SK-N-SH (cell line): ENCODE measurements at regions not wholly inside any gene's neighbourhood (a gene's known extent, or its start where the extent isn't known, plus 50 kb on each side); places are given as distances from the start of the nearest gene placed in this dataset.

Source experiments
- CTCF ChIA-PET: fragments of 300-600, 350-600 bp; formaldehyde crosslinking; extraction: SDS; loops from one replicate; lab custom pipeline; 2021; lab: Yijun Ruan, JAX
- POLR2A ChIA-PET: fragments of 350-600 bp; sonication (Branson Sonifier 250); formaldehyde crosslinking; extraction: SDS; loops from one replicate; lab custom pipeline; 2020; ENCODE audit warnings: antibody characterized with exemption, inconsistent platforms; lab: Yijun Ruan, JAX
- DNase-seq: peaks from one replicate; pipeline ENCODE4 v3.0.0; 2012
- H2AFZ ChIP-seq: fragments of 200-600 bp; sonication (generic); 2 replicates; pipeline ENCODE4 v1.8.1; 2016; ENCODE audit warnings: antibody characterized with exemption, mild to moderate bottlenecking, low read depth
- H3F3A ChIP-seq: fragments of 200-600 bp; sonication (generic); replicated peaks from 2 replicates; pipeline ENCODE3; 2016; ENCODE audit warnings: antibody characterized with exemption, mild to moderate bottlenecking; ENCODE audit not compliant: insufficient read depth
- H3K27ac ChIP-seq, 2 experiments: fragments of 200-500 bp in 1 of 2; fragments of 200-600 bp in 1 of 2; sonication (Bioruptor generic) in 1 of 2; sonication (generic), shearing (Covaris generic) in 1 of 2; 2 replicates each; pipeline versions ENCODE4 v1.5.1 to v1.6.1; 2014 to 2016; ENCODE audit warnings: low read depth in 2 of 2, inconsistent platforms in 1 of 2, low read length in 1 of 2, mild to moderate bottlenecking in 1 of 2, mixed read lengths in 1 of 2
- H3K27me3 ChIP-seq: fragments of 200-600 bp; sonication (generic), shearing (Covaris generic); 2 replicates; pipeline ENCODE4 v1.6.1; 2016; ENCODE audit warnings: mixed run types; ENCODE audit not compliant: insufficient read depth
- H3K36me3 ChIP-seq, 2 experiments: fragments of 200-500 bp in 1 of 2; fragments of 200-600 bp in 1 of 2; sonication (Bioruptor generic) in 1 of 2; sonication (generic) in 1 of 2; replicated peaks in 1 of 2; 2 replicates each; pipeline versions ENCODE3 to v1.5.1; 2014 to 2016; ENCODE audit warnings: low read length in 1 of 2, mild to moderate bottlenecking in 1 of 2; ENCODE audit not compliant: insufficient read depth in 2 of 2, control insufficient read depth in 1 of 2
- H3K4me1 ChIP-seq, 2 experiments: fragments of 200-500 bp in 1 of 2; fragments of 200-600 bp in 1 of 2; sonication (Bioruptor generic) in 1 of 2; sonication (generic), shearing (Covaris generic) in 1 of 2; 2 replicates each; pipeline versions ENCODE4 v1.5.1 to v1.6.1; 2014 to 2016; ENCODE audit warnings: low read depth in 1 of 2, low read length in 1 of 2, mixed run types in 1 of 2; ENCODE audit not compliant: insufficient read depth in 2 of 2, control insufficient read depth in 1 of 2
- H3K4me2 ChIP-seq: fragments of 200-600 bp; sonication (generic), shearing (Covaris generic); 2 replicates; pipeline ENCODE4 v1.6.1; 2017; ENCODE audit warnings: mixed run types
- H3K4me3 ChIP-seq, 2 experiments: fragments of 200-500 bp in 1 of 2; fragments of 200-600 bp in 1 of 2; sonication (Bioruptor generic) in 1 of 2; sonication (generic), shearing (Covaris generic) in 1 of 2; 2 replicates each; pipeline versions ENCODE4 v1.5.1 to v1.8.1; 2014 to 2016; ENCODE audit warnings: low read depth in 2 of 2, inconsistent platforms in 1 of 2, low read length in 1 of 2, mild to moderate bottlenecking in 1 of 2, mixed read lengths in 1 of 2, moderate library complexity in 1 of 2
- H3K79me2 ChIP-seq: fragments of 200-600 bp; sonication (generic); 2 replicates; pipeline ENCODE4 v1.8.1; 2017; ENCODE audit warnings: mild to moderate bottlenecking; ENCODE audit not compliant: insufficient read depth
- H3K9ac ChIP-seq: fragments of 200-600 bp; sonication (generic); 2 replicates; pipeline ENCODE4 v1.6.1; 2017; ENCODE audit warnings: mixed run types
- H3K9me2 ChIP-seq: fragments of 200-600 bp; sonication (generic); 2 replicates; pipeline ENCODE4 v1.6.1; 2017; ENCODE audit warnings: mixed run types
- H3K9me3 ChIP-seq: fragments of 200-600 bp; sonication (generic); 2 replicates; pipeline ENCODE4 v1.6.1; 2017; ENCODE audit warnings: mixed run types, mild to moderate bottlenecking, moderate library complexity
- H4K20me1 ChIP-seq: fragments of 200-600 bp; sonication (generic); 2 replicates; pipeline ENCODE4 v1.6.1; 2017; ENCODE audit warnings: mild to moderate bottlenecking, mixed run types; ENCODE audit not compliant: insufficient read depth
- CHD2 ChIP-seq: fragments of 150-350 bp; IDR thresholded peaks from 2 replicates; pipeline ENCODE4 v1.6.1; 2018; ENCODE audit warnings: low read length; ENCODE audit not compliant: partially characterized antibody
- ELF1 ChIP-seq: IDR thresholded peaks from 2 replicates; pipeline ENCODE4 v1.4.0; 2012
- EZH2phosphoT487 ChIP-seq: fragments of 200-600 bp; sonication (generic); IDR thresholded peaks from 2 replicates; pipeline ENCODE4 v1.6.1; 2017; ENCODE audit warnings: low read depth, mixed run types, mild to moderate bottlenecking, antibody characterized with exemption, moderate library complexity, borderline replicate concordance
- FOSL2 ChIP-seq: IDR thresholded peaks from 2 replicates; pipeline ENCODE4 v1.4.0; 2012; ENCODE audit warnings: low read depth, mild to moderate bottlenecking, moderate library complexity, borderline replicate concordance
- FOXM1 ChIP-seq: IDR thresholded peaks from 2 replicates; pipeline ENCODE4 v1.4.0; 2012; ENCODE audit warnings: low read depth, mild to moderate bottlenecking
- POLR2AphosphoS5 ChIP-seq: IDR thresholded peaks from 2 replicates; pipeline ENCODE4 v1.6.1; 2012; ENCODE audit warnings: low read depth, low read length
- TAF1 ChIP-seq: IDR thresholded peaks from 2 replicates; pipeline ENCODE4 v1.6.1; 2012; ENCODE audit warnings: low read depth, mild to moderate bottlenecking, low read length, moderate library complexity, borderline replicate concordance
- WGBS: methylation state at CpG from one replicate; pipeline ENCODE4 v1.1.6; 2017; ENCODE audit warnings: low lambda C conversion rate; 5-methylcytosine and 5-hydroxymethylcytosine counted together
- TF ChIP-seq, protein P1 (sequence below): IDR thresholded peaks from 2 replicates; pipeline ENCODE4 v1.4.0; 2012; ENCODE audit warnings: low read depth, borderline replicate concordance
- TF ChIP-seq, protein P2 (sequence below): fragments of 150-350 bp; IDR thresholded peaks from 2 replicates; pipeline ENCODE4 v1.6.1; 2017; ENCODE audit warnings: antibody characterized with exemption, low read length, low read depth, borderline replicate concordance

DNA sequence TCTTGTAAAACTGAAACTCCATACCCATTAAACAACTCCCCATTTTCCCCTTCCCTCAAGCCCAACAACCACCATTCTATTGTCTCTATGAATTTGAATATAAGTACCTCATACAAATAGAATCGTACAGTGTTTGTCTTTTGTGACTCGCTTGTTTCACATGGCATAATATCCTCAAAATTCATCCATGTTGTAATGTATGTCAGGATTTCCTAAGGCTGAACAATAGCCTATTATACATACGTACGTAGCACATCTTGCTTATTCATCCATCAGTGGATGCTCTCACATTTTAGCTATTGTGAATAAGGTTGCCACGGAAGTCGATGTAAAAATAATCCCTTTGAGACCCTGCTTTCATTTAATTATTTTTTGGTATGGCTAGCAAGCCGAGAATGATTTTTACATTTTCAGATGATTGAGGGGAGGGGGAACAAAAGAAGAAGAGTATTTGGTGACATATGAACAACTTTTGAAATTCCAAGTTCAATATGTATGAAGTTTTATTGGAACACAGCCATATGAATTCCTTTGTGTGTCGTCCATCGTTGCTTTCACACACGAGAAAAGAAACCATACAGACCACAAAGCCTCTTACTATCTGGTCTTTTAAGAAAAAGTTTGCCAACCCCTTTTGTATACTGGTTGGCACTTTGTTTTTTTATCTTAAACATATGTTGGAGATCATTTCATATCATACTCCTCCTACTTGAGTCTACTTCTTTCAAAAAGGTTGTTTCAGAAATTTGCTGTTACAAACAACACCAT lies 371.2 kb downstream of the NPIPA8 start:
- POLR2A ChIA-PET, result no interaction called here
- TF ChIP-seq TAF1 (no peak), EZH2phosphoT487 (no peak), FOSL2 (no peak)
- DNase-seq, result no peak
- Histone ChIP-seq H3K36me3 (no peaks in the 10 kb centered on the region), H4K20me1 (no peaks in the 10 kb centered on the region), H3K4me1 (peaks cover 0 to 14% of the 10 kb centered on the region in 2 experiments; a peak in 2 of 4 replicates), H3K27me3 (no peaks in the 10 kb centered on the region; the same call in 1 of the 2 replicates), H3K9me2 (no peaks in the 10 kb centered on the region), H3K27ac (no peak overlapping the region; a peak in 1 of 4 replicates), H3K9me3 (no peaks in the 10 kb centered on the region), H2AFZ (no peak overlapping the region), H3K9ac (no peak overlapping the region), H3F3A (no peaks in the 10 kb centered on the region), H3K4me3 (no peak overlapping the region), H3K79me2 (no peaks in the 10 kb centered on the region), H3K4me2 (no peak overlapping the region)
- CTCF ChIA-PET, result no interaction called here
- WGBS, result 59% methylated on average over 10 of the region's 10 CpGs

GRCh38 chr16:17964196-17964595 lies 372.3 kb downstream of the NPIPA8 start:
- POLR2A ChIA-PET, result no interaction called here
- no peaks in the 10 kb centered on the region for H4K20me1 ChIP-seq
- H2AFZ ChIP-seq, result no peak overlapping the region
- no peaks in the 10 kb centered on the region for H3K9me2 ChIP-seq
- no peak overlapping the region for H3K4me3 ChIP-seq
- H3K4me1 ChIP-seq, result peaks cover 0 to 5% of the 10 kb centered on the region in 2 experiments; a peak in 2 of 4 replicates
- no peak overlapping the region for H3K27ac ChIP-seq
- no peaks in the 10 kb centered on the region for H3K36me3 ChIP-seq
- no peak overlapping the region for H3K4me2 ChIP-seq
- 61% methylated on average over 3 of the region's 3 CpGs for WGBS
- no peaks in the 10 kb centered on the region for H3K79me2 ChIP-seq
- TF ChIP-seq, protein P1, sequence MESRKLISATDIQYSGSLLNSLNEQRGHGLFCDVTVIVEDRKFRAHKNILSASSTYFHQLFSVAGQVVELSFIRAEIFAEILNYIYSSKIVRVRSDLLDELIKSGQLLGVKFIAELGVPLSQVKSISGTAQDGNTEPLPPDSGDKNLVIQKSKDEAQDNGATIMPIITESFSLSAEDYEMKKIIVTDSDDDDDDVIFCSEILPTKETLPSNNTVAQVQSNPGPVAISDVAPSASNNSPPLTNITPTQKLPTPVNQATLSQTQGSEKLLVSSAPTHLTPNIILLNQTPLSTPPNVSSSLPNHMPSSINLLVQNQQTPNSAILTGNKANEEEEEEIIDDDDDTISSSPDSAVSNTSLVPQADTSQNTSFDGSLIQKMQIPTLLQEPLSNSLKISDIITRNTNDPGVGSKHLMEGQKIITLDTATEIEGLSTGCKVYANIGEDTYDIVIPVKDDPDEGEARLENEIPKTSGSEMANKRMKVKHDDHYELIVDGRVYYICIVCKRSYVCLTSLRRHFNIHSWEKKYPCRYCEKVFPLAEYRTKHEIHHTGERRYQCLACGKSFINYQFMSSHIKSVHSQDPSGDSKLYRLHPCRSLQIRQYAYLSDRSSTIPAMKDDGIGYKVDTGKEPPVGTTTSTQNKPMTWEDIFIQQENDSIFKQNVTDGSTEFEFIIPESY, result no peak
- TF ChIP-seq FOXM1 (no peak), POLR2AphosphoS5 (no peak), ELF1 (no peak), CHD2 (no peak)
- TF ChIP-seq, protein P2, sequence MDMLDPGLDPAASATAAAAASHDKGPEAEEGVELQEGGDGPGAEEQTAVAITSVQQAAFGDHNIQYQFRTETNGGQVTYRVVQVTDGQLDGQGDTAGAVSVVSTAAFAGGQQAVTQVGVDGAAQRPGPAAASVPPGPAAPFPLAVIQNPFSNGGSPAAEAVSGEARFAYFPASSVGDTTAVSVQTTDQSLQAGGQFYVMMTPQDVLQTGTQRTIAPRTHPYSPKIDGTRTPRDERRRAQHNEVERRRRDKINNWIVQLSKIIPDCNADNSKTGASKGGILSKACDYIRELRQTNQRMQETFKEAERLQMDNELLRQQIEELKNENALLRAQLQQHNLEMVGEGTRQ, result no peak
- CTCF ChIA-PET, result no interaction called here
- no peaks in the 10 kb centered on the region for H3F3A ChIP-seq
- no peak overlapping the region for H3K9ac ChIP-seq
- no peak for DNase-seq
- no peaks in the 10 kb centered on the region for H3K9me3 ChIP-seq
- no peaks in the 10 kb centered on the region; the same call in 1 of the 2 replicates for H3K27me3 ChIP-seq
